GM12872 (cell line): ENCODE measurements at regions not wholly inside any gene's neighbourhood (a gene's known extent, or its start where the extent isn't known, plus 50 kb on each side); places are given as distances from the start of the nearest gene placed in this dataset.

ENCODE experiments used
- TF ChIP-seq, protein P1 (sequence below): IDR thresholded peaks from 3 replicates; pipeline ENCODE4 v1.5.1; 2011; ENCODE audit warnings: low read depth, mild to moderate bottlenecking, low read length, moderate library complexity; ENCODE audit not compliant: insufficient read depth

- TF ChIP-seq, protein P1, sequence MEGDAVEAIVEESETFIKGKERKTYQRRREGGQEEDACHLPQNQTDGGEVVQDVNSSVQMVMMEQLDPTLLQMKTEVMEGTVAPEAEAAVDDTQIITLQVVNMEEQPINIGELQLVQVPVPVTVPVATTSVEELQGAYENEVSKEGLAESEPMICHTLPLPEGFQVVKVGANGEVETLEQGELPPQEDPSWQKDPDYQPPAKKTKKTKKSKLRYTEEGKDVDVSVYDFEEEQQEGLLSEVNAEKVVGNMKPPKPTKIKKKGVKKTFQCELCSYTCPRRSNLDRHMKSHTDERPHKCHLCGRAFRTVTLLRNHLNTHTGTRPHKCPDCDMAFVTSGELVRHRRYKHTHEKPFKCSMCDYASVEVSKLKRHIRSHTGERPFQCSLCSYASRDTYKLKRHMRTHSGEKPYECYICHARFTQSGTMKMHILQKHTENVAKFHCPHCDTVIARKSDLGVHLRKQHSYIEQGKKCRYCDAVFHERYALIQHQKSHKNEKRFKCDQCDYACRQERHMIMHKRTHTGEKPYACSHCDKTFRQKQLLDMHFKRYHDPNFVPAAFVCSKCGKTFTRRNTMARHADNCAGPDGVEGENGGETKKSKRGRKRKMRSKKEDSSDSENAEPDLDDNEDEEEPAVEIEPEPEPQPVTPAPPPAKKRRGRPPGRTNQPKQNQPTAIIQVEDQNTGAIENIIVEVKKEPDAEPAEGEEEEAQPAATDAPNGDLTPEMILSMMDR = no peak
Measured at GRCh38 chr2:179322289-179322688, 57.7 kb upstream of the SESTD1 start.
